GM21390 (cell line): ENCODE measurements at regions not wholly inside any gene's neighbourhood (a gene's known extent, or its start where the extent isn't known, plus 50 kb on each side); places are given as distances from the start of the nearest gene placed in this dataset.
"Not testable (repeated sequence)": the region's sequence is repeated elsewhere in the genome, so short reads cannot be mapped to it uniquely, and the experiment has no call there.

Experiments
- ATAC-seq: cut with Tn5 transposase; IDR thresholded peaks from one replicate; pipeline ENCODE4 v1.9.1; 2021; ENCODE audit not compliant: unreplicated experiment

DNA sequence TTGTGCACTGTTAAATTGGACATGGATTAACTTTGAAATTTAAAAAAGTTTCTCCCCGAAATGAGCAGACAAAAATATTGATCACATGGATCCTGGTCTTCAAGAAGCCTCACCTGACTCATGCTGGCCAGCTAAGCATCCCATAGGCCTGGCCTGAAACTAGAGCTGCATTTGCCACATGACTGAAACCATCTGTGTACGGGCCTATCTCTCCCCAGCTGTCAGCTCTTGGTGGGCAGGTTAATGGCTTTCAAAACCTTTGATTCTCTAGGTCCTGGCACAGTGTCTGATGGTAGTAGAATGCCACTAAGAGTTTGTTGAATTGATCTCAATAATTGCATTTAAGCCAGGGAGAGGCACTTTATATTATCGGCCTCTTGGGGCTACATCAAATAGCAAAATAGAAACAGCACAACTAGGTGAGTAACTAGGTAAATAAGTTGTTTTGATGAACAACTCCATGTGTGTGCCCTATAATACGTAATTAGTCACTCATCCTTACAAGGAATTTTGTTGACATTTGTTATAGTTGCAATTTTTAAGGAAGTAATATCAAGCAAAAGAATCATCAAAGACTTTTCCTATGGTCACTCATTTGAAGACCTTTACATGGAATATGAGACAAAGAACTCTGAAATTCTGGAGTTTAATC is 251.1 kb downstream of the SP3 start:
- ATAC-seq: no peak

DNA sequence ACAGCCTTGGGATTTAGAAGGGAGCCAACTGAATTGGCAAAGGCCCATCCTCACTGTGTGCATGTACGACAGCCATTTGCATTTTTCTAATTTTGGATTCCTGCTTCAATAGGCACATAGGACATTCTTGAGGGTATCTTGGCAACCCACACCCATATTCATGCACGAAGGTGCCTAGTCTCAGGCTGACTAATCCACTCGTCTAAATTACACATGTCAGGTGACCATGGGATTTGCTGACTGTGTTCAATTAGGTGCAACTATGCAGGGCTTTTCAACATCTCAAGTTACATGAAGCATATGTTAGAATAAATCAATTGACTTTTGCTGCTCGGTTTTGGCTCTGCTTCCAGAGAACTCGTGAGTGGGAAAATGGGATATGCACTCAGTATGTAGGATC is 249.7 kb downstream of the SP3 start:
- ATAC-seq: no peak

GRCh38 chr2:173716458-173717052 is 248.6 kb downstream of the SP3 start:
- ATAC-seq: no peak

DNA sequence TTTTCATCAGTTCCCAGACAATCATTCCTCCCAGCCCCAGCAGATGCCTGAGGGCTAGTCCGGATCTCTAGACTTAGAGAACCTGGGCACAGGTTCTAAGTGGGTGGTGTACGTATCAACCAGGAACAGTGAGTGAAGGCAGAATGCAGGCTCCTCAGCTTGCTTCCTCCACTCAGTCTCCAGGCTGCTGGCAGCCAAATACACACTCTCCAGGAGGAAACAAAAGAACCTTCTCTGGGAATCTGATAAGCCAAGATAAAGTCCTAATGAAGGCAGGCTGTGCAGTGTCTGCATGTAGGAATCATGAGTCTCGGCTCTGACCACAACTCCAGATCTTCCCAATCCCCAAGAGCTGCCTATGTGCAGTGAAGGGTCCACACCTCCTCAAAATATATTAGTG is 245.7 kb downstream of the SP3 start:
- no peak for ATAC-seq

DNA sequence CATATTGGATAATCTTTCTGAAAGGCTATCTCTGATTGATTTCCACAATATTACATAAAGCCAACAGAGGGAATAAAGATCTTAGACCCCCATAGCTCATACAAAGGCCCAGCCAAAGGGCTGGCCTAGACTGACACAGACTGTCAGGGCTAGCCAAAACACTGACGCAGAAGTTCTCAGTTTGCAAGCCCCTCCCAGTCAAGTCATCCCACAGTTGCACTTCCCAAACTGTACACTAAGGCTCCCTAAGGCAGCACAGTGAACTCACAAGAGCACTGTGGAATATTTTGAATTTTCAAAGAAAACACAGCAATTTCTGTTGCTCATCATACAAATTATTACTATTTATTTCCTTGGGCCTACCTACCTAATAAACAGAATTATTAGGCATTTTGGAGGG is 244.9 kb downstream of the SP3 start:
- no peak for ATAC-seq

GRCh38 chr2:173734797-173735196 is 230.4 kb downstream of the SP3 start:
- ATAC-seq: no peak

DNA sequence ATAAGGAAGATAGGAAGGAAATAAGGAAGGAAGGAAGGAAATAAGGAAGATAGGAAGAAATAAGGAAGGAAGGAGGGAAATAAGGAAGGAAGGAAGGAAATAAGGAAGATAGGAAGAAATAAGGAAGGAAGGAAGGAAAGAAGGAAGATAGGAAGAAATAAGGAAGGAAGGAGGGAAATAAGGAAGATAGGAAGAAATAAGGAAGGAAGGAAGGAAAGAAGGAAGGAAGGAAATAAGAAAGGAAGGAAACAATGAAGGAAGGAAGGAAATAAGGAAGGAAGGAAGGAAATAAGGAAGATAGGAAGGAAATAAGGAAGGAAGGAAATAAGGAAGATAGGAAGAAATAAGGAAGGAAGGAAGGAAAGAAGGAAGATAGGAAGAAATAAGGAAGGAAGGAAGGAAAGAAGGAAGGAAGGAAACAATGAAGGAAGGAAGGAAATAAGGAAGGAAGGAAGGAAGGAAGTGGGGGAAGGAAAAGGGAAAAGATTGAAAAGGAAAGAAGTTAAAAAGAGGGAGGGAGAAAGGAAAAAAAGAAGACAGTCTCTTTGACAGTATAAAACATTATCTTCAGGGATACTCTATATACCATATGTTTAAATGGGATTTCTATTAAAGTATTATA is 227.1 kb downstream of the SP3 start:
- ATAC-seq: not testable (repeated sequence)

- no peak for ATAC-seq
Observed at GRCh38 chr2:173739006-173739405, 226.2 kb downstream of the SP3 start.

DNA sequence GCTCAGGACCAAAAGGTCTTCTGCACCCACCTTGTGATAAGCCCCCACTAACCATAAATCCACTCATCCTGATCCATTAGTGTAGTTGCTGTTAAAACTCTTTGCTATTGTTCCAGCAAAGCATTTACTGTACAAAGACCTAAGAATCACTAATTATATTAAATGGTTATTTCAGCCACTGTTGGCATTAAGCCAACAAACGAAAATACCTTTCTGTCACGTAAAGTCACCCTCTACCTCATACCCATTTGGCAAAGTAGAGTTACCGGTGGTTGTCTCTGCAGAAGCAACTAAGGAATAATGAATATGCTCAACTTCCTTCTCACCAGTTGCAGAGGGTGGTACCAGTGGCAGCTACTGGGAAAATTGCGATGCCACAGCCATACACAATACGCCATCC is 224.5 kb downstream of the SP3 start:
- ATAC-seq: no peak

GRCh38 chr2:173741759-173742158 is 223.4 kb downstream of the SP3 start:
- no peak for ATAC-seq

DNA sequence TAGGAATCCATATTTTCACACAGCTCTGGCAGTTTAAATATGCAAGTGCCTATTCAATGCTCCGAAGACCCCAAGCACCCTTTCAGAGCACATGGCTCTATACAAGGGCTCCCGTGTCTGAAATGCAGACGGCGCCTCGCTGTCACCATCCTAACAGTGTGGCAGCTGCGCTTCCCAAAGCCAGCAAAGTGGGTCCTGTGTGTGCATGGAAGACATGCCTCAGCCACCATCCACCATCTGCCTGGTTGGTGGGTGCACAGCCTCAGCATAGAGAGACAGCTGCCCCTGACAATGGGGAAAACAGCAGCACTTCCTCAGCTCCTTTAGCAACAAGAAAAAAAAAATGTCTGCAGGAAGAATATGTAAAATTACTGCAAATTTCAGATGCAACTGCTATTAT is 218.1 kb downstream of the SP3 start:
- ATAC-seq: no peak

GRCh38 chr2:173749315-173749714 is 215.9 kb downstream of the SP3 start:
- no peak for ATAC-seq

DNA sequence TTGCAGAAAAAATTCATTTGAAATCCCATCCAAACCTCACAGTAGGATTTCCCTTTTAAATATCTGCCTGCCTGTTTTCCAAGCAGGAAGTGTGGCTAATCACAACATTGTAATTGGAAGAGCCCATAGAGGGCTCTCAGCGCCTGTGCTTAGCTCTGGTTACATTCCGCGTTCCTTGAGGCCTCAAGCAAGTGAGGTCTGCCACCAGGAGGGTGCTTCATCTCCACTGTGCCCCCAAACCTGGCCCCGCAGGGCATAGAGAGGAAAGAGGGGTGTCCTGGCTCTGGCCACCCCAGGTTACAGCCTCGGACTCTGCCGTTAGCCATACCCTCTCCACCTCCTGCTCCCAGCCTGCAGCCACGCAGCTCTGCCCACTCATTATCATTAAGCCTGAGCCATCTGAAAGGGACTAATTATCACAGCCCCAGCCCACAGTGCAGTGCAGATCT is 214.8 kb downstream of the SP3 start:
- ATAC-seq: no peak

DNA sequence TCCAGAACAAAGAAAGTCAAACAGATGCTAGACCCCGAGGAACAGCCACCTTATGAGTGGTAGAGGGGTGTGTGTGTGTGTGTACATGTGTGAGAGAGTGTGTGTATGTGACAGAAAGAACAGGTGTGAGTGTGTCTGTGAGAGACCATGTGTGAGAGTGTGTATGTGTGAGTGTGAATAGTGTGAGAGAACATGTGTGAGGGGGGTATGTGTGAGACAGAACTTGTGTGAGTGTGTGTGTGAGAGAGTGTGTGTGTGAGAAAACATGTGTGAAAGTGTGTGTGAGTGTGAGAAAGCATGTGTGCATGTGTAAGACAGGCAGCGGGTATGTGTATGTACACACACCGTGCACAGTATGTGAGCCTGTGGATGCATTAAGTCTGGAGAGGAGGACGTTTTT is 214.3 kb downstream of the SP3 start:
- no peak for ATAC-seq

DNA sequence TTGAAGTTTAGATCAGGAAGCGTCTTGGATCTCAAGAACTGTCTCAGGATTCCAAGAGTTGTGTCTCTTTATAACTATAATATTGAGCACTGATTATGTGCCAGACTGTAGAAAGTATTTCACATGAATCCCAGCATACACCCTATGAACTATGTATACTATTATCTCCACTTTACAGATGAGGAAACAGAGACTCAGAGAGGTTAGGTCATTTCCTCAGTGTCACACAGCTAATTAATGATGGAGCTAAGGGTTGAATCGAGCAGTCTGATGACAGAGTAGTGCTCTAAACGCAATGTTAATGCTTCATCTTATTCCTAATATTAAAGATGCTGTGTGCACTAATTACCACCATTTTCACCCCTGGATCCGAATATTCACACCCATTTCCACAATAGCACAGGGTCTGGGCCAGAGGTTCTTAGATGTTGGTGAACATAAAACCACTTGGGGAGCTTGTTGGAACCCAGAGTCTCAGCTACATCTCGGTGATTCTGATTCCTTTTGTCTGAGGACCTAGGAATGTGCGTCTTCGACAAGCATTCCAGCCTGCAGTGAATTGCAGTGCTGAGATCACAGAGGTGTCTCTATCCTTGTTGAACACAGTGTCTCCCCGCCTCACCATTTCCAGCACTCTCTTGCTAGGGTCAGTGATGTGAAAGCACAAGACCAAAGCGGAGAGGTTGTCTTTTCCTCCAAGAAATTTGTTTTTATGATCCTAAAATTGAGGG is 213.8 kb downstream of the SP3 start:
- ATAC-seq: no peak

GRCh38 chr2:173752152-173752551 is 213.0 kb downstream of the SP3 start:
- no peak for ATAC-seq

- no peak for ATAC-seq
Observed at GRCh38 chr2:173753441-173753840, 211.7 kb downstream of the SP3 start.

DNA sequence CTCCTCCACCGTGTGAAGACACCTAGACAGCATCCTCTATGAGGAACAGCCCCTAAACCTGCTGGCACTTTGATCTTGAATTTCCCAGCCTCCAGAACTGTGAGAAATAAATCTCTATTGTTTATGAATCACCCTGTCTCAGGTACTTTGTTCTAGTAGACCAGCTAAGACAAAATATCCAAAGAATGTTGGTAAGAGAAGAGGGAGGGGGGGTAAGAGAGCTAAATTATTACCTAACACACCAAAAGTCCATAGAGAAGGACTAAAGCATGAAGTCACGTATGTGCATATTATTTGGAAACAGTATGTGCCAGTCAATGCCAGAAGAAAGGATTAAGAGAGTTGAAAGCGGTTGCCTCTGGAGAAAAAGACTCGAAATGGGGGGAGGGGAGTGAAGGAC is 211.0 kb downstream of the SP3 start:
- ATAC-seq: no peak

DNA sequence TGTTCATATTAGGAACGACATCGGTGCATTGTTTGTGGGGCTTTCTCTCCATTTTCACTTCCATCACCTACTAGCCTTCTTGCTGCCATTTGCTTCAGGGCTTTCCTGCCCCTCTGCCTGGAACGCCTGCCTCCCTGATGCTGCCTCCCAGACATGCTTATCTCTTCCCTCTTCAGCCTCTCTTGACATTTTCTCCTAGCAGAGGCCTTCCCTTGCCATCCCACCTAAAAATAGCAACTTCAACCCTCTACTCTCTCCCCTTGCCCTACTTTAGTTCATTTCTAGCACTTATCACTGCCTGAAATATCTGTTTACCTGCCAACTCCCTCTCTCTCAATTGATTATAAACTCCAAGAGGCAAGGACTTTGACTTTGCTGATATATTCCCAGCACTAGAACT is 210.3 kb downstream of the SP3 start:
- no peak for ATAC-seq

DNA sequence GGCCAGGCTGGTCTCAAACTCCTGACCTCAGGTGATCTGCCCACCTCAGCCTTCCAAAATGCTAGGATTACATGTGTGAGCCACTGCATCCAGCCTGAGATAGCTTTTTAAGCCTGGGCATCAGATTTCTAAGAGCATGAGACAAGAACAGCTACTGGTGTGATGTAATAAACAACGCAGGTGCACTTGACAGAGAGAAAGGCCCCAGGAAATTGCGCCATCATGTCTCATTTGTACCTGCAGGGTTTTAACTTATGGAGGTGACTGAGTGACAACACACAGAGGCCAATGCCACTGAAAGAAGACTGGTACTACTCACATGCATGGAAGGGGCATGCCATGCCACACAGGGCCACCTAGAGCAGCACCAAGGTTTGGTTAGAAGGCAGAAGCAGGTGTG is 209.4 kb downstream of the SP3 start:
- ATAC-seq: no peak

- ATAC-seq: no peak
Observed at GRCh38 chr2:173759959-173760358, 205.2 kb downstream of the SP3 start.

- ATAC-seq: no peak
Observed at GRCh38 chr2:173760553-173760952, 204.6 kb downstream of the SP3 start.
